ENCODE measurements at regions not wholly inside any gene's neighbourhood (a gene's known extent, or its start where the extent isn't known, plus 50 kb on each side); places are given as distances from the start of the nearest gene placed in this dataset.
A peak's percentile ranks its signal among the peaks of the same experiment; 100 is the strongest.

DNA sequence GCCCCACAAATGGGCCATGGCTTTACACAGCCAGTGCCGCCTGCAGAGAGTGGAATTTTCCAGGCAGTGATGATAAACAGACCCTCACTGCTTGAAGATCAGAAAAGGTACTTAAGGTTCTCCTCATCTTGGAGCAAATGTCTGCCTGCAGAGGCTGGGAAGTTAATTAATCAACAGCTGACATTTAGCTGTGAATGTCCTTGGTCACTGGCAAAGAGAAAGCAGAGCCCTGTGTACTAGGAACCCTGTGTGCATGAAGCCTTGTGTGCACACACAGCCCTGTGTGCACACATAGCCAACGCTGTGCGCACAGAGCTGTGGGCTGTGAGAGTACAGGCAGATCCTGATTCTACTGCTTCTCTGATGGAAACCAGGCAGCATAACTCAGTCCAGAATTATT is 291.6 kb upstream of the MKI67 start:
- TF ChIP-seq, protein P1, sequence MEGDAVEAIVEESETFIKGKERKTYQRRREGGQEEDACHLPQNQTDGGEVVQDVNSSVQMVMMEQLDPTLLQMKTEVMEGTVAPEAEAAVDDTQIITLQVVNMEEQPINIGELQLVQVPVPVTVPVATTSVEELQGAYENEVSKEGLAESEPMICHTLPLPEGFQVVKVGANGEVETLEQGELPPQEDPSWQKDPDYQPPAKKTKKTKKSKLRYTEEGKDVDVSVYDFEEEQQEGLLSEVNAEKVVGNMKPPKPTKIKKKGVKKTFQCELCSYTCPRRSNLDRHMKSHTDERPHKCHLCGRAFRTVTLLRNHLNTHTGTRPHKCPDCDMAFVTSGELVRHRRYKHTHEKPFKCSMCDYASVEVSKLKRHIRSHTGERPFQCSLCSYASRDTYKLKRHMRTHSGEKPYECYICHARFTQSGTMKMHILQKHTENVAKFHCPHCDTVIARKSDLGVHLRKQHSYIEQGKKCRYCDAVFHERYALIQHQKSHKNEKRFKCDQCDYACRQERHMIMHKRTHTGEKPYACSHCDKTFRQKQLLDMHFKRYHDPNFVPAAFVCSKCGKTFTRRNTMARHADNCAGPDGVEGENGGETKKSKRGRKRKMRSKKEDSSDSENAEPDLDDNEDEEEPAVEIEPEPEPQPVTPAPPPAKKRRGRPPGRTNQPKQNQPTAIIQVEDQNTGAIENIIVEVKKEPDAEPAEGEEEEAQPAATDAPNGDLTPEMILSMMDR (IDR thresholded peaks at IDR 0.05): no peak
- TF ChIP-seq EZH2phosphoT487 (IDR thresholded peaks at IDR 0.05): no peak
- no peak for TF ChIP-seq EZH2 (IDR thresholded peaks at IDR 0.05)
- Histone ChIP-seq H2AFZ (replicated peaks) (no peak overlapping the region), H3K36me3 (no peaks in the 10 kb centered on the region), H3K4me3 (no peak overlapping the region), H3K27me3 (no peaks in the 10 kb centered on the region), H3K79me2 (ENCODE audit: low read depth) (no peaks in the 10 kb centered on the region), H4K20me1 (ENCODE audit: low read depth) (no peaks in the 10 kb centered on the region), H3F3A (ENCODE audit: low read depth) (no peaks in the 10 kb centered on the region), H3K27ac (no peak overlapping the region), H3K4me2 (no peak overlapping the region), H3K4me1 (no peaks in the 10 kb centered on the region), H3K9me3 (ENCODE audit: low read depth) (no peaks in the 10 kb centered on the region), H3K9ac (no peak overlapping the region)
- H3K9me3 Mint-ChIP-seq: no peaks in the 10 kb centered on the region
- H3K36me3 Mint-ChIP-seq: no peaks in the 10 kb centered on the region
- H3K4me3 Mint-ChIP-seq: no peak overlapping the region
- H3K27me3 Mint-ChIP-seq (ENCODE audit: insufficient read depth, low read depth): no peaks in the 10 kb centered on the region
- H3K27ac Mint-ChIP-seq: no peak overlapping the region
- DNase-seq (ENCODE audit: low spot score): no peak
- H3K4me1 Mint-ChIP-seq: no peaks in the 10 kb centered on the region

DNA sequence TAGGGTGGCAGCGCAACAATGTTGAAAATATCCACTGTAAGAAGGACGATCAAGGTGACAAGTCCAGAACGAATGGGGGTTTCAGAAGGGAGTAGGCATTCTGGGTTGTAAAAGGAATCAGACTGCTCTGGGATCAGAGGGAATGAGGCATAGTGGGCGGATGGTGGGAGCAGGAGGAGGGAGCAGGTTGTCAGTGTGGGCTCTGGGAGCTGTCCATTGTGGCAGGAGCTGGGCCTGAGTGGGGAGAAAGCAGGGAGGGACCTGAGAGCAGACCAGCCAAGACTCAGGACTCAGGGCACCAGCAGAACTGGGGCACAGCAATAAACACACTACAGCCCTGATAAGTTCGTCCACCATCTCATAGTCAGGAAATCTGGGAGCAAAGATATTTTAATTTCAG is 292.6 kb upstream of the MKI67 start:
- Histone ChIP-seq H3K27me3 (no peaks in the 10 kb centered on the region), H3K36me3 (no peaks in the 10 kb centered on the region), H4K20me1 (ENCODE audit: low read depth) (no peaks in the 10 kb centered on the region), H3K4me3 (no peak overlapping the region), H3K27ac (no peak overlapping the region), H3K9ac (no peak overlapping the region), H3F3A (ENCODE audit: low read depth) (no peaks in the 10 kb centered on the region), H3K4me2 (no peak overlapping the region), H3K4me1 (no peaks in the 10 kb centered on the region), H2AFZ (replicated peaks) (no peak overlapping the region), H3K9me3 (ENCODE audit: low read depth) (no peaks in the 10 kb centered on the region), H3K79me2 (ENCODE audit: low read depth) (no peaks in the 10 kb centered on the region)
- H3K27me3 Mint-ChIP-seq (ENCODE audit: insufficient read depth, low read depth): no peaks in the 10 kb centered on the region
- TF ChIP-seq, protein P1 (IDR thresholded peaks at IDR 0.05): no peak
- no peak for TF ChIP-seq EZH2 (IDR thresholded peaks at IDR 0.05)
- no peak for TF ChIP-seq EZH2phosphoT487 (IDR thresholded peaks at IDR 0.05)
- DNase-seq (ENCODE audit: low spot score): no peak
- no peaks in the 10 kb centered on the region for H3K4me1 Mint-ChIP-seq
- no peak overlapping the region for H3K4me3 Mint-ChIP-seq
- H3K36me3 Mint-ChIP-seq: no peaks in the 10 kb centered on the region
- no peaks in the 10 kb centered on the region for H3K9me3 Mint-ChIP-seq
- H3K27ac Mint-ChIP-seq: peak overlapping the region; percentile 4

DNA sequence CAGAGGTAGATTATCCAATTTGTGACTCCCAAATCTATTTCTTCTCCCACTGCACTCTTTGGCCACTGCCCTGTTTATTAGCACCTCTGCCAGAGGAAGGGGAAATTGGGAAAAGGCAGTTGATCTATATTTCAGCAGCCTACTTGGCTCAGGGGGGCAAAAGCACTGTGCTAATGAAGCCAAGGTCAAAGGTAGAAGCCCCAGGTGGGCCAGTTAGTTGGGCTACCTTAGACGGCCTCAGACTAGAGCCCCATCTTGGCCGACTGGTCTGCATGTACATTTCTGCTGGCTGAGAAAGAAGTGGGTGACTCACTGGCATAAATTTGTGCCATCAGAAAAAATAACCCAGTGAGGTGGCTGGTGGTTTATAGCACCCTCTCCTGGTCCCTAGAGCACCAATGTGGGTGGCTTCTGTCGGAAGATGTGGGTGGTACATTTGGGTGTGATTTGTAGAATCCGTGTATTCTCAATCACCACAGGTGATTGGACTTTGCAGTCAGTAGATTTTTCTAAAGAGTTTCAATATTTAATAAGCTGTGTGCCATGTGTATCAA is 293.3 kb upstream of the MKI67 start:
- Histone ChIP-seq H3K27ac (no peak overlapping the region), H3K9me3 (ENCODE audit: low read depth) (no peaks in the 10 kb centered on the region), H4K20me1 (ENCODE audit: low read depth) (no peaks in the 10 kb centered on the region), H3K4me2 (no peak overlapping the region), H3K4me3 (no peak overlapping the region), H2AFZ (replicated peaks) (no peak overlapping the region), H3K4me1 (no peaks in the 10 kb centered on the region), H3F3A (ENCODE audit: low read depth) (no peaks in the 10 kb centered on the region), H3K36me3 (no peaks in the 10 kb centered on the region), H3K27me3 (no peaks in the 10 kb centered on the region), H3K79me2 (ENCODE audit: low read depth) (no peaks in the 10 kb centered on the region), H3K9ac (no peak overlapping the region)
- no peak for TF ChIP-seq EZH2 (IDR thresholded peaks at IDR 0.05)
- TF ChIP-seq, protein P1 (IDR thresholded peaks at IDR 0.05): peak; percentile 27
- DNase-seq (ENCODE audit: low spot score): no peak
- no peak overlapping the region for H3K27ac Mint-ChIP-seq
- H3K9me3 Mint-ChIP-seq: no peaks in the 10 kb centered on the region
- H3K4me3 Mint-ChIP-seq: no peak overlapping the region
- H3K27me3 Mint-ChIP-seq (ENCODE audit: insufficient read depth, low read depth): no peaks in the 10 kb centered on the region
- H3K36me3 Mint-ChIP-seq: no peaks in the 10 kb centered on the region
- H3K4me1 Mint-ChIP-seq: no peaks in the 10 kb centered on the region
